NB4 (cell line): ENCODE measurements at regions not wholly inside any gene's neighbourhood (a gene's known extent, or its start where the extent isn't known, plus 50 kb on each side); places are given as distances from the start of the nearest gene placed in this dataset.

ENCODE experiments used
- MYC ChIP-seq: IDR thresholded peaks from 2 replicates; pipeline ENCODE4 v1.6.1; 2011; ENCODE audit warnings: low read depth, low read length
- POLR2A ChIP-seq: IDR thresholded peaks from 2 replicates; pipeline ENCODE4 v1.6.1; 2011; ENCODE audit warnings: mild to moderate bottlenecking; ENCODE audit not compliant: insufficient read length; ENCODE audit errors: extremely low read depth
- TF ChIP-seq, protein P1 (sequence below): IDR thresholded peaks from one replicate; pipeline ENCODE4 v1.5.1; 2012; ENCODE audit warnings: low read depth, low read length

DNA sequence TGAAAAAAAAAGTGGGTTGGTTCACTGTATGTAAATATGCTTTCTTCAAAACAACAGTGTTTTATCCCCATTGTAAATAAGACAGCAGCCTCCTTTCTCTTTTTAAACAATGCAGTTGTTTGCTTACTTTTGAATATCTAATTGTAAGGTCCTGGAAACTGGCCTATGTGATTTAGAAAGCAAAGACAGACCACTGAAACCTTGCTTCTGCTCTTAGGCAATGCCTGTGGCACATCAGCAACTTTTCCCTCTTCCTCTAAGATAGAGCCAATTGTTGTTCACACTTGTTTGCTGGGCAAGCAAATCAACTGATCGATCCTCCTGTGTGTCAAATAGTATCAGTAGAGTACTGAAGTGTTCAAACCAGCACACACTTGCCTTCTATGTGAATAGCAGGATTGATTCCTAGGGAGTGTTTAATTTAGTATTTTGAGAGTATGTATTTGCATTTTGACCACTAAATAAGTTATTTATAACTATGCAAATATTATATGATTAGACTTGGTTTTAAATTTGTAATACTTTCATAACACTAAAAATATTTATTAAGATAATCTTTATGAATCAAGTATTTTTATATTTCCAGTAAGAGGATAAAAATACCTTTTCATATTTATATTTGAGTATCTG is 55.4 kb upstream of the GRPR start:
- TF ChIP-seq, protein P1, sequence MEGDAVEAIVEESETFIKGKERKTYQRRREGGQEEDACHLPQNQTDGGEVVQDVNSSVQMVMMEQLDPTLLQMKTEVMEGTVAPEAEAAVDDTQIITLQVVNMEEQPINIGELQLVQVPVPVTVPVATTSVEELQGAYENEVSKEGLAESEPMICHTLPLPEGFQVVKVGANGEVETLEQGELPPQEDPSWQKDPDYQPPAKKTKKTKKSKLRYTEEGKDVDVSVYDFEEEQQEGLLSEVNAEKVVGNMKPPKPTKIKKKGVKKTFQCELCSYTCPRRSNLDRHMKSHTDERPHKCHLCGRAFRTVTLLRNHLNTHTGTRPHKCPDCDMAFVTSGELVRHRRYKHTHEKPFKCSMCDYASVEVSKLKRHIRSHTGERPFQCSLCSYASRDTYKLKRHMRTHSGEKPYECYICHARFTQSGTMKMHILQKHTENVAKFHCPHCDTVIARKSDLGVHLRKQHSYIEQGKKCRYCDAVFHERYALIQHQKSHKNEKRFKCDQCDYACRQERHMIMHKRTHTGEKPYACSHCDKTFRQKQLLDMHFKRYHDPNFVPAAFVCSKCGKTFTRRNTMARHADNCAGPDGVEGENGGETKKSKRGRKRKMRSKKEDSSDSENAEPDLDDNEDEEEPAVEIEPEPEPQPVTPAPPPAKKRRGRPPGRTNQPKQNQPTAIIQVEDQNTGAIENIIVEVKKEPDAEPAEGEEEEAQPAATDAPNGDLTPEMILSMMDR: no peak
- no peak for TF ChIP-seq MYC
- no peak for TF ChIP-seq POLR2A
